ENCODE measurements at regions not wholly inside any gene's neighbourhood (a gene's known extent, or its start where the extent isn't known, plus 50 kb on each side); places are given as distances from the start of the nearest gene placed in this dataset.

- TF ChIP-seq, protein P1, sequence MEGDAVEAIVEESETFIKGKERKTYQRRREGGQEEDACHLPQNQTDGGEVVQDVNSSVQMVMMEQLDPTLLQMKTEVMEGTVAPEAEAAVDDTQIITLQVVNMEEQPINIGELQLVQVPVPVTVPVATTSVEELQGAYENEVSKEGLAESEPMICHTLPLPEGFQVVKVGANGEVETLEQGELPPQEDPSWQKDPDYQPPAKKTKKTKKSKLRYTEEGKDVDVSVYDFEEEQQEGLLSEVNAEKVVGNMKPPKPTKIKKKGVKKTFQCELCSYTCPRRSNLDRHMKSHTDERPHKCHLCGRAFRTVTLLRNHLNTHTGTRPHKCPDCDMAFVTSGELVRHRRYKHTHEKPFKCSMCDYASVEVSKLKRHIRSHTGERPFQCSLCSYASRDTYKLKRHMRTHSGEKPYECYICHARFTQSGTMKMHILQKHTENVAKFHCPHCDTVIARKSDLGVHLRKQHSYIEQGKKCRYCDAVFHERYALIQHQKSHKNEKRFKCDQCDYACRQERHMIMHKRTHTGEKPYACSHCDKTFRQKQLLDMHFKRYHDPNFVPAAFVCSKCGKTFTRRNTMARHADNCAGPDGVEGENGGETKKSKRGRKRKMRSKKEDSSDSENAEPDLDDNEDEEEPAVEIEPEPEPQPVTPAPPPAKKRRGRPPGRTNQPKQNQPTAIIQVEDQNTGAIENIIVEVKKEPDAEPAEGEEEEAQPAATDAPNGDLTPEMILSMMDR (IDR thresholded peaks at IDR 0.05) = no peak
- TF ChIP-seq POLR2A (IDR thresholded peaks at IDR 0.05; ENCODE audit: low read depth) (no peak), POLR2AphosphoS5 (IDR thresholded peaks at IDR 0.05) (no peak), EP300 (IDR thresholded peaks at IDR 0.05) (no peak)
Observed at GRCh38 chr5:15012061-15012460, 140.5 kb upstream of the ANKH start.

Measured in esophagus muscularis mucosa (tissue), 4 donors.